ENCODE measurements at regions not wholly inside any gene's neighbourhood (a gene's known extent, or its start where the extent isn't known, plus 50 kb on each side); places are given as distances from the start of the nearest gene placed in this dataset.

GRCh38 chr11:28571371-28571770, 463.2 kb downstream of the METTL15 start:
- no peaks in the 10 kb centered on the region for H3K36me3 ChIP-seq (ENCODE audit: insufficient read depth, low read length)
- no peaks in the 10 kb centered on the region for H3K27me3 ChIP-seq (ENCODE audit: control insufficient read depth in 1 of 2, insufficient read depth in 2 of 2, low read length in 2 of 2)
- H3K9me3 ChIP-seq (ENCODE audit: control insufficient read depth in 1 of 2, insufficient read depth in 1 of 2, low read length in 2 of 2), result no peaks in the 10 kb centered on the region
- TF ChIP-seq CTCF (IDR thresholded peaks at IDR 0.05), result no peak
- no peak overlapping the region for H3K4me3 ChIP-seq (ENCODE audit: low read length)
- Mint-ChIP-seq H3K36me3 (ENCODE audit: low read depth) (no peaks in the 10 kb centered on the region), H3K27ac (no peak overlapping the region), H3K9me3 (no peaks in the 10 kb centered on the region), H3K4me1 (ENCODE audit: low read depth) (no peaks in the 10 kb centered on the region), H3K4me3 (no peak overlapping the region), H3K27me3 (no peaks in the 10 kb centered on the region)
- no peaks in the 10 kb centered on the region for H3K4me1 ChIP-seq (ENCODE audit: insufficient read depth, low read length)
- POLR2A ChIA-PET, result no interaction called here
- no peak overlapping the region for H3K27ac ChIP-seq (ENCODE audit: low read depth in 1 of 2, low read length in 2 of 2)
- intact Hi-C loops (cut with DNase I, micrococcal nuclease), result no loop called here
- CTCF ChIA-PET, result no interaction called here
- DNase-seq (no peak), ATAC-seq (ENCODE audit: poor library complexity) (no peak)

GRCh38 chr11:28569106-28569505, 460.9 kb downstream of the METTL15 start:
- Histone ChIP-seq H3K4me3 (ENCODE audit: low read length) (no peak overlapping the region), H3K27ac (ENCODE audit: low read depth in 1 of 2, low read length in 2 of 2) (no peak overlapping the region), H3K4me1 (ENCODE audit: insufficient read depth, low read length) (no peaks in the 10 kb centered on the region), H3K36me3 (ENCODE audit: insufficient read depth, low read length) (no peaks in the 10 kb centered on the region), H3K9me3 (ENCODE audit: control insufficient read depth in 1 of 2, insufficient read depth in 1 of 2, low read length in 2 of 2) (no peaks in the 10 kb centered on the region), H3K27me3 (ENCODE audit: control insufficient read depth in 1 of 2, insufficient read depth in 2 of 2, low read length in 2 of 2) (no peaks in the 10 kb centered on the region)
- H3K4me3 Mint-ChIP-seq, result no peak overlapping the region
- H3K36me3 Mint-ChIP-seq (ENCODE audit: low read depth), result no peaks in the 10 kb centered on the region
- no peak for TF ChIP-seq CTCF (IDR thresholded peaks at IDR 0.05)
- no peak for ATAC-seq (ENCODE audit: poor library complexity)
- H3K9me3 Mint-ChIP-seq, result no peaks in the 10 kb centered on the region
- H3K27me3 Mint-ChIP-seq, result peaks cover 3% of the 10 kb centered on the region
- no peak for DNase-seq
- ChIA-PET POLR2A (no interaction called here), CTCF (no interaction called here)
- intact Hi-C loops (cut with DNase I, micrococcal nuclease), result no loop called here
- H3K4me1 Mint-ChIP-seq (ENCODE audit: low read depth), result no peaks in the 10 kb centered on the region
- H3K27ac Mint-ChIP-seq, result no peak overlapping the region

GRCh38 chr11:28566339-28567089, 458.3 kb downstream of the METTL15 start:
- H3K27me3 ChIP-seq (ENCODE audit: control insufficient read depth in 1 of 2, insufficient read depth in 2 of 2, low read length in 2 of 2), result no peaks in the 10 kb centered on the region
- Mint-ChIP-seq H3K4me1 (ENCODE audit: low read depth) (no peaks in the 10 kb centered on the region), H3K27ac (no peak overlapping the region), H3K36me3 (ENCODE audit: low read depth) (no peaks in the 10 kb centered on the region), H3K9me3 (no peaks in the 10 kb centered on the region), H3K4me3 (no peak overlapping the region), H3K27me3 (peaks cover 3% of the 10 kb centered on the region)
- H3K27ac ChIP-seq (ENCODE audit: low read depth in 1 of 2, low read length in 2 of 2), result no peak overlapping the region
- no peak for TF ChIP-seq CTCF (IDR thresholded peaks at IDR 0.05)
- CTCF ChIA-PET, result no interaction called here
- POLR2A ChIA-PET, result interaction anchor here (0.5 kb wide), 1 partner anchor 1505 kb away, joined by 3 read pairs; no protein-coding TSS in a partner anchor
- H3K9me3 ChIP-seq (ENCODE audit: control insufficient read depth in 1 of 2, insufficient read depth in 1 of 2, low read length in 2 of 2), result no peaks in the 10 kb centered on the region
- no peak for ATAC-seq (ENCODE audit: poor library complexity)
- H3K4me1 ChIP-seq (ENCODE audit: insufficient read depth, low read length), result no peaks in the 10 kb centered on the region
- no peaks in the 10 kb centered on the region for H3K36me3 ChIP-seq (ENCODE audit: insufficient read depth, low read length)
- DNase-seq, result no peak
- intact Hi-C loops (cut with DNase I, micrococcal nuclease), result no loop called here
- H3K4me3 ChIP-seq (ENCODE audit: low read length), result no peak overlapping the region

Measured in CD4-positive, alpha-beta T cell (primary cell).